GM12873 (cell line): ENCODE measurements at regions not wholly inside any gene's neighbourhood (a gene's known extent, or its start where the extent isn't known, plus 50 kb on each side); places are given as distances from the start of the nearest gene placed in this dataset.

Experiments
- CTCF ChIP-seq: IDR thresholded peaks from 2 replicates; pipeline ENCODE4 v1.5.1; 2012; ENCODE audit warnings: low read depth, mild to moderate bottlenecking, moderate library complexity, low read length, control low read depth; ENCODE audit not compliant: insufficient read depth; ENCODE audit errors: missing control alignments

- no peak for TF ChIP-seq CTCF
Measured at GRCh38 chr4:11268149-11268548, 160.5 kb downstream of the HS3ST1 start.

GRCh38 chr4:11264841-11265240 lies 163.9 kb downstream of the HS3ST1 start:
- no peak for TF ChIP-seq CTCF

GRCh38 chr4:11264346-11264745 lies 164.3 kb downstream of the HS3ST1 start:
- no peak for TF ChIP-seq CTCF

GRCh38 chr4:11263208-11263607 lies 165.5 kb downstream of the HS3ST1 start:
- TF ChIP-seq CTCF: no peak

DNA sequence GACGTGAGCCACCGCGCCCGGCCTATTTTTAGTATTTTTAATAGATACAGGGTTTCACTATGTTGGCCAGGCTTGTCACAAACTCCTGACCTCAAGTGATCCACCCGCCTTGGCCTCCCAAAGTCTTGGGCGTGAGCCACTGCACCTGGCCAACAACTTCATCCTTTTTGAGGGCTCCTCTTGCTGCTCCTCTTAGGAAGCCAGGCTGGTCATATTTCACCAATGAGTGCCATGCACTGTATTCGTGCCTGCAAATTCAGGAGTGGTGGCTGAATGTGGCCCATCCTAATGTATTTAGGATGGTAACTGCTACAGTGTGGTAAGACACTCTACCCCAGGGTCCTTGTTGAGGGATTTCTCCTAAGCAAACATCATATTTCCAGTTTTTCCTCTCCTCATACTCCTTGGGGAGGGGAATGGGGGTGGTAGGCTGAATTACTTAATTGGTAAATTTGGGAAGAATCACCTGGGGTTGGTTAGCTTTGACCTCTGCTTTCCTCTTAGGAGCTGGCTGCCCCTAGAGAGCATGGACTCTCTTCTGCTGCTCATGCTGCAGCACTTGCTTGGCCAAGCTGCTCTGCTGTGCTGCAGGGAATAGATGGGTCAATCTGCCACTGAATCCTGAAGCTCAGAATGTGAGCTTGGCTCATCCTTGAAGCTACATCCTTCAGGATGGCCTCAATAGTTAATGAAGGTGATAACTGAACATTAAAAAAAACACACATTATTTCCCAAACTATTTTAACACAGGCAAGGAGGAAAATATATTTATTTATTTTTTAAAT lies 167.4 kb downstream of the HS3ST1 start:
- TF ChIP-seq CTCF: no peak

- no peak for TF ChIP-seq CTCF
Measured at GRCh38 chr4:11259837-11260236, 168.9 kb downstream of the HS3ST1 start.

GRCh38 chr4:11252149-11252548 lies 176.5 kb downstream of the HS3ST1 start:
- peak; percentile 11 for TF ChIP-seq CTCF

DNA sequence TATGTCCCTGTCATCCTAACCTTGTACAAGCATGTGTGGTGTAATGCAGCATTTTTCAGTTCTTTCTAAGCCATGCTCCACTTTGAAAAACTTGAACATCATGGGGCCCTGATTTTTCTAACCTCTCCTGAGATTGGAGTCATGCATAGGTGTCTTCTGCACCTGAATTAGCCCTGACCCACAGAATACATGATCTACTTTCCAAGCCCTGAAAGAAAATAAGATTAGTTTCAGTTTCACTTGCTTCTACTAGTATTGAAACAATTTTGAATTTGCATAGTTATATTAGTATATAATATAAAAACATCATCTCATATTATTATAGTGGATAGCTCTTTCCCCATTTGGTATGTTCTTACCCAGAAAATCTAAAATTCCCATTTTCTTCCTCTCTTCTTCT lies 178.2 kb downstream of the HS3ST1 start:
- no peak for TF ChIP-seq CTCF
